HG03159 (cell line): ENCODE measurements at regions not wholly inside any gene's neighbourhood (a gene's known extent, or its start where the extent isn't known, plus 50 kb on each side); places are given as distances from the start of the nearest gene placed in this dataset.

Experiments
- ATAC-seq: cut with Tn5 transposase; IDR thresholded peaks from one replicate; pipeline ENCODE4 v1.9.1; 2021; ENCODE audit warnings: mild to moderate bottlenecking, moderate library complexity; ENCODE audit not compliant: unreplicated experiment

DNA sequence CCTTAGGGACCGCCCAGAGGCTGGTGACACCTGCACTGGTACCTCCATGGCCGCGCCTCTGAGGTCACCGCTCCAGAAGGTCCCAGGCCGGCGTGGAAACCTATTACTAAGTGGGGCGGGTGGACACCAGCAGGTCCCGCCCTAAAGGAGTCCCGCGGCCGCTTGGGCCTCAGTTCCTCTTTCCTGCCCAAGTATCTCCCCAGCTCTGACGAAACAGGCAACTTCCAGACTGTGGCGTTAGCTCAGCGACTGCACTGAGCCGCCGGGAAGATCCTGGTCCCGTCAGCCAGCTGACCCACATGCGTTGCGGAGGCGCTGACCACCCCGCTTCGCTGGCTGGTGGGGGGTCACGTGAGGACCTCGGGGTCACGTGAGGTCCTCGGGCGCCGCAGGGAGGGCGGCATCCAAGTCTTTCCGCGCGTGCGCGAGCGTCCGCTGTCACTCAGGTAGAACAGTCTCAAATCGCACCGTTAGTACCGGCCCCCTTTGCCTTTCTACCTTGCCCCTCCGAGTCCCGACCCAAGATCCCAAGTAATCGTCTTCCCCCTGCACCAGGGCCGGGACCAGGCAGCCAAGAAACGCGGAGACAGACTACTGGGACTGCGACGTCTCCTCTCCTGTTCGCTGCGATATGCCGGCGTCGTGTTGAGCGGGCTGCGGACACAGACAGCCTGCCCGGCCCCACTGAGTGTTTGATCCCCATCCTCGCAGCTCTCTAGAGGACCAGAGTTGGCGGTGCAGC, 53.7 kb upstream of the KDM4C start:
- ATAC-seq = peak; percentile 82

- no peak for ATAC-seq
Observed at GRCh38 chr9:6702707-6703106, 55.1 kb upstream of the KDM4C start.

GRCh38 chr9:6696178-6696577, 50.6 kb upstream of the GLDC start:
- no peak for ATAC-seq

DNA sequence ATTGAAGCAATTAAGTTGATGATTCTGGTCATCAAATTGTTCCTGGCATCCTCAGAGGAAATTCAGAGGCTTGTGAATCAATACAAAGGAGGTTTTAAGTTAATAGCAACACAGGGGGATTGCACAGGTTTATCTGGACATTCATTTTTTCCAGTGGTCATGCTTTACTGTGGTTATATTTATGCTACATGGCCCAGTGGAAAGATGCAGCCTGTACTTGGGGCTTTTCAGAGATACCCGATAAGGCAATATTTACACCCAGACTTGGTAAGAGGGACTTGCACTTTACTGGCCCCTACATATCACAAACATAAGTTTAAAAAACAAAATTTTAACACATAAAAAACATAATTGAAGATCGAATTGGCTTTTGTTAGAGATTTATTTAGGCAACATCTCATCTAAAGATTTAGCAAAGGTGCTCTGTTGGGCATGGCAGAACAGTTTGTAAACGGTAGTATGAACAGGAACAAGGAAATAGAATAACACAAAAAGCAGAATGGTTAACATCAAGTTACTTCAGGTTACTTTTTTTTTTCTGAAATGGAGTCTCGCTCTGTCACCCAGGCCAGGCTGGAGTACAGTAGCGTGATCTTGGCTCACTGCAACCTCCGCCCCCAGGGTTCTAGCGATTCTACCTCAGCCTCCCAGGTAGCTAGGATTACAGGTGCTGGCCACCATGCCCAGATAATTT, 49.7 kb upstream of the GLDC start:
- no peak for ATAC-seq
